DND-41 (cell line): ENCODE measurements at regions not wholly inside any gene's neighbourhood (a gene's known extent, or its start where the extent isn't known, plus 50 kb on each side); places are given as distances from the start of the nearest gene placed in this dataset.

ENCODE experiments used
- ATAC-seq: fragments of 200-7000 bp; cut with Tn5 transposase; 3 replicates; pipeline ENCODE4 v1.9.1; 2021; ENCODE audit warnings: low read depth; ENCODE audit not compliant: insufficient read depth
- DNase-seq: peaks from one replicate; pipeline ENCODE4 v3.0.0-alpha.2; 2020
- H2AFZ ChIP-seq: 2 replicates; pipeline ENCODE4 v1.6.0; 2012; ENCODE audit warnings: low read depth, low read length
- H3K27ac ChIP-seq: 2 replicates; pipeline ENCODE4 v1.5.1; 2012; ENCODE audit warnings: low read length, inconsistent platforms
- H3K27me3 ChIP-seq: fragments of 200-600 bp; sonication (generic); 2 replicates; pipeline ENCODE4 v1.6.0; 2012; ENCODE audit warnings: low read length, mild to moderate bottlenecking, inconsistent platforms; ENCODE audit not compliant: insufficient read depth, poor library complexity
- H3K36me3 ChIP-seq: 2 replicates; pipeline ENCODE4 v1.5.1; 2012; ENCODE audit warnings: low read length, inconsistent platforms; ENCODE audit not compliant: insufficient read depth
- H3K4me1 ChIP-seq: 2 replicates; pipeline ENCODE4 v1.5.1; 2012; ENCODE audit warnings: mild to moderate bottlenecking, low read length; ENCODE audit not compliant: insufficient read depth
- H3K4me2 ChIP-seq: 2 replicates; pipeline ENCODE4 v1.6.0; 2012; ENCODE audit warnings: mild to moderate bottlenecking, moderate library complexity, low read length, inconsistent platforms; ENCODE audit not compliant: insufficient read depth
- H3K4me3 ChIP-seq, 2 experiments: fragments of 200-600 bp in 1 of 2; shearing (Covaris generic) in 1 of 2; 2 replicates each; pipeline ENCODE4 v1.5.1; 2012 to 2016; ENCODE audit warnings: inconsistent platforms in 2 of 2, low read length in 2 of 2, mild to moderate bottlenecking in 2 of 2, low read depth in 1 of 2, moderate library complexity in 1 of 2
- H3K79me2 ChIP-seq: 2 replicates; pipeline ENCODE4 v1.6.0; 2012; ENCODE audit warnings: low read length, inconsistent platforms; ENCODE audit not compliant: insufficient read depth
- H3K9ac ChIP-seq: 2 replicates; pipeline ENCODE4 v1.6.0; 2012; ENCODE audit warnings: low read depth, mild to moderate bottlenecking, inconsistent platforms, low read length, moderate library complexity
- H3K9me3 ChIP-seq: 2 replicates; pipeline ENCODE4 v1.5.1; 2012; ENCODE audit warnings: low read length, moderate library complexity, mild to moderate bottlenecking, inconsistent platforms; ENCODE audit not compliant: insufficient read depth, severe bottlenecking
- H4K20me1 ChIP-seq: 2 replicates; pipeline ENCODE4 v1.6.0; 2012; ENCODE audit warnings: low read length; ENCODE audit not compliant: insufficient read depth
- EZH2 ChIP-seq: IDR thresholded peaks from 3 replicates; pipeline ENCODE4 v1.6.1; 2012; ENCODE audit warnings: borderline replicate concordance, low read depth, mild to moderate bottlenecking, moderate library complexity, low read length, inconsistent platforms; ENCODE audit not compliant: severe bottlenecking
- TF ChIP-seq, protein P1 (sequence below): IDR thresholded peaks from 2 replicates; pipeline ENCODE4 v1.5.1; 2012; ENCODE audit warnings: borderline replicate concordance, low read length, moderate library complexity, mild to moderate bottlenecking; ENCODE audit not compliant: poor library complexity, severe bottlenecking; ENCODE audit errors: extremely low read depth

DNA sequence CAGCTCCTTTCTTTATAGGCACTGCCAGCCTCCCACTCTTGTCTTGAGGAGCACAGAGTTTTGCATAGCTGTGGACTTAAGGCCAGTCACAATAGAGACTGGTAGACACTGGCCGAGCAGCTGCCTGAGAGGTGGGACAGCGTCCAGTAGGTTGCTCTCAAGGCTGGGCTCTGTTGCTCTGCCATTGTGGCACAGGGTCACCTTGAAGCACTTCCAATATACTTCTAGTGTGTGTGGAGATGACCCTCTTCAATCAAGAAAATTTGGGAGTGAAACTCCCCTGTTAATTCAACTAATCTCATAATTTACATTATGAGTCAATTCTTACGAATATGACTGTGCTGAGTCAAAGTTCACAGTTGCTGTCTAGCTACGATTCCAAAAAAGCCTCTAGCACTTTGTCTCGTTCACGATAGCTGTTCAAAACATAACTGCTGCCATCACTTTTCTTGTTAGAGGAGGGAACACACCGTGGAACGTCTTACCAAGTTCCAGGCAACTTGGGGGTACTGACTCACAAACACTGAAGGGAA is 636.2 kb downstream of the EPHA4 start:
- no peaks in the 10 kb centered on the region for H3K9me3 ChIP-seq
- H4K20me1 ChIP-seq: no peaks in the 10 kb centered on the region
- no peaks in the 10 kb centered on the region for H3K79me2 ChIP-seq
- H3K4me2 ChIP-seq: no peak overlapping the region
- H3K9ac ChIP-seq: no peak overlapping the region
- ATAC-seq (no peak), DNase-seq (no peak)
- no peaks in the 10 kb centered on the region for H3K27me3 ChIP-seq
- no peak overlapping the region for H3K4me3 ChIP-seq
- H2AFZ ChIP-seq: no peak overlapping the region
- H3K36me3 ChIP-seq: no peaks in the 10 kb centered on the region
- H3K27ac ChIP-seq: no peak overlapping the region
- no peak for TF ChIP-seq EZH2
- TF ChIP-seq, protein P1, sequence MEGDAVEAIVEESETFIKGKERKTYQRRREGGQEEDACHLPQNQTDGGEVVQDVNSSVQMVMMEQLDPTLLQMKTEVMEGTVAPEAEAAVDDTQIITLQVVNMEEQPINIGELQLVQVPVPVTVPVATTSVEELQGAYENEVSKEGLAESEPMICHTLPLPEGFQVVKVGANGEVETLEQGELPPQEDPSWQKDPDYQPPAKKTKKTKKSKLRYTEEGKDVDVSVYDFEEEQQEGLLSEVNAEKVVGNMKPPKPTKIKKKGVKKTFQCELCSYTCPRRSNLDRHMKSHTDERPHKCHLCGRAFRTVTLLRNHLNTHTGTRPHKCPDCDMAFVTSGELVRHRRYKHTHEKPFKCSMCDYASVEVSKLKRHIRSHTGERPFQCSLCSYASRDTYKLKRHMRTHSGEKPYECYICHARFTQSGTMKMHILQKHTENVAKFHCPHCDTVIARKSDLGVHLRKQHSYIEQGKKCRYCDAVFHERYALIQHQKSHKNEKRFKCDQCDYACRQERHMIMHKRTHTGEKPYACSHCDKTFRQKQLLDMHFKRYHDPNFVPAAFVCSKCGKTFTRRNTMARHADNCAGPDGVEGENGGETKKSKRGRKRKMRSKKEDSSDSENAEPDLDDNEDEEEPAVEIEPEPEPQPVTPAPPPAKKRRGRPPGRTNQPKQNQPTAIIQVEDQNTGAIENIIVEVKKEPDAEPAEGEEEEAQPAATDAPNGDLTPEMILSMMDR: no peak
- no peaks in the 10 kb centered on the region for H3K4me1 ChIP-seq

DNA sequence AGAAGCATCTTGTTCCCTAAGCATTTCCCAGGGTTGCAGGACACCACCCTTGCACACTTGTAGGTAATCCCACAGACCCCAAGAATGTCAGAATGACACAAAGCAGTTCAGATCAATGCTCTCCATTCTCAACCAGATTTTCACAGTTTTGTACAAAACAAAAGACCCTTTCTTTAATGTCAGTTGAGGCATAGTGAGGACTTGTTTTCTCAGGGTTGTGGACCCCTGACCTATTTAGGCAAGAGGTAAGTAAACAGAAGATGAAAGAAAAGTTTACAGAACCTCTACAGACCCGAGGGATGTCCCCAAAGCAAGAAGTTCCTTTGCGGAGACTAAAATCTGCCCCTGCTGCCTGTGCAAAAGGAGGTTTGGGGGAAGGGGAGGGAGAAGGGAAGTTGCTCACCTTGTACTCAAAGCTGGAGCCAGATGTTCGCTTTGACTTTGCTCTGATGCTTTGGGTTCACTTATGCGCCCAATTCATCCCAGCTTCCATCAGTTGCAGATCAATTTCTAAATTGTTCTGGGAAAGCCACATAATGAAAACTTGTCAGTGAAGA is 635.4 kb downstream of the EPHA4 start:
- no peak overlapping the region for H3K9ac ChIP-seq
- no peak overlapping the region for H2AFZ ChIP-seq
- no peaks in the 10 kb centered on the region for H3K79me2 ChIP-seq
- H3K9me3 ChIP-seq: no peaks in the 10 kb centered on the region
- H3K4me3 ChIP-seq: no peak overlapping the region
- DNase-seq (no peak), ATAC-seq (no peak)
- H4K20me1 ChIP-seq: no peaks in the 10 kb centered on the region
- no peaks in the 10 kb centered on the region for H3K27me3 ChIP-seq
- H3K36me3 ChIP-seq: no peaks in the 10 kb centered on the region
- no peaks in the 10 kb centered on the region for H3K4me1 ChIP-seq
- H3K4me2 ChIP-seq: no peak overlapping the region
- no peak overlapping the region for H3K27ac ChIP-seq
- TF ChIP-seq, protein P1: no peak
- no peak for TF ChIP-seq EZH2

GRCh38 chr2:220937245-220937644 is 634.9 kb downstream of the EPHA4 start:
- Histone ChIP-seq H3K9ac (no peak overlapping the region), H3K36me3 (no peaks in the 10 kb centered on the region), H3K4me3 (no peak overlapping the region), H3K4me1 (no peaks in the 10 kb centered on the region), H2AFZ (no peak overlapping the region), H3K79me2 (no peaks in the 10 kb centered on the region), H3K27me3 (no peaks in the 10 kb centered on the region), H4K20me1 (no peaks in the 10 kb centered on the region), H3K4me2 (no peak overlapping the region), H3K27ac (no peak overlapping the region), H3K9me3 (no peaks in the 10 kb centered on the region)
- no peak for DNase-seq
- no peak for TF ChIP-seq EZH2
- TF ChIP-seq, protein P1: no peak
- ATAC-seq: no peak
